Upper lobe of right lung (tissue), 1 donor: ENCODE measurements at regions not wholly inside any gene's neighbourhood (a gene's known extent, or its start where the extent isn't known, plus 50 kb on each side); places are given as distances from the start of the nearest gene placed in this dataset.

Experiments
- ATAC-seq: fragments of 200-7000 bp; cut with Tn5 transposase; one replicate; pipeline ENCODE4 v1.9.1; 2020; ENCODE audit warnings: mild to moderate bottlenecking, moderate library complexity
- DNase-seq: peaks from one replicate; pipeline ENCODE4 v3.0.0-alpha.2; 2020
- H3K27ac ChIP-seq: fragments of 200-600 bp; one replicate; pipeline ENCODE4 v1.8.0; 2022
- H3K27me3 ChIP-seq: fragments of 200-600 bp; one replicate; pipeline ENCODE4 v1.8.0; 2022; ENCODE audit warnings: mild to moderate bottlenecking
- H3K36me3 ChIP-seq: fragments of 200-600 bp; one replicate; pipeline ENCODE4 v1.8.0; 2022
- H3K4me1 ChIP-seq: fragments of 200-600 bp; one replicate; pipeline ENCODE4 v1.8.0; 2022
- H3K4me3 ChIP-seq: fragments of 200-600 bp; one replicate; pipeline ENCODE4 v1.8.0; 2022; ENCODE audit warnings: mild to moderate bottlenecking
- H3K9me3 ChIP-seq: fragments of 200-600 bp; one replicate; pipeline ENCODE4 v1.8.0; 2022
- CTCF ChIP-seq: fragments of 200-600 bp; IDR thresholded peaks from one replicate; pipeline ENCODE4 v1.8.0; 2022; ENCODE audit warnings: antibody characterized with exemption
- intact Hi-C: fragments of 100-400 bp; cut with DNase I; formaldehyde crosslinking; loops from one replicate; pipeline ENCODE4 v1.11.0; 2022
- donor health status: DM: no; HTN: yes; CAD: no; lungs with severe emphysema.

DNA sequence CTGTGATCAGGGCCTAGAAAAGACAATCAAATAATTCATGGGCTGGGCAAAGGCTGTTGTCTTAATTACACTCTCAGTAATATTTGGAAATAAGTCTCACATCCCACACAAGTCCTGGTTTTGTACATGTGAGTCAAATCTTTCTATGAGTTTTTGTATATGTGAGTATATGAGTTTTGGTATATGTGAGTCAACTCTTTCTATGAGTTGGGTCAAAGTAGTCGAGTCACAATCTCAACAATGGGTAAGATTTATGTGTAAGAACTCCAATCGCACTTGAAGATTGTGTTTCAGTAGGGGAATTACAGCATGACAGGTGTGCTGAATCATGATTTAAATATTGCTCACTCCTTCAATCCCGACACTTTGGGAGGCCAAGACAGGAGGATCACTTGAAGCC lies 975.5 kb upstream of the TSPY4 start:
- Histone ChIP-seq H3K4me3 (no peak overlapping the region), H3K36me3 (no peaks in the 10 kb centered on the region), H3K4me1 (no peaks in the 10 kb centered on the region), H3K27ac (no peak overlapping the region), H3K9me3 (no peaks in the 10 kb centered on the region), H3K27me3 (no peaks in the 10 kb centered on the region)
- no peak for TF ChIP-seq CTCF
- DNase-seq, result no peak
- intact Hi-C loops, result no loop called here
- ATAC-seq, result no peak

GRCh38 chrY:8377491-8377890 lies 959.8 kb upstream of the TSPY4 start:
- no peak for TF ChIP-seq CTCF
- H3K4me1 ChIP-seq, result no peaks in the 10 kb centered on the region
- no peaks in the 10 kb centered on the region for H3K36me3 ChIP-seq

GRCh38 chrY:8379800-8380199 lies 957.5 kb upstream of the TSPY4 start:
- Histone ChIP-seq H3K4me3 (no peak overlapping the region), H3K36me3 (no peaks in the 10 kb centered on the region), H3K9me3 (no peaks in the 10 kb centered on the region), H3K27me3 (no peaks in the 10 kb centered on the region), H3K27ac (no peak overlapping the region), H3K4me1 (no peaks in the 10 kb centered on the region)
- DNase-seq (no peak), ATAC-seq (no peak)
- TF ChIP-seq CTCF, result no peak
- intact Hi-C loops, result no loop called here

More at GRCh38 chrY:8377491-8377890, 959.8 kb upstream of the TSPY4 start:
- no peak for ATAC-seq
- Histone ChIP-seq H3K27ac (no peak overlapping the region), H3K27me3 (no peaks in the 10 kb centered on the region), H3K4me3 (no peak overlapping the region), H3K9me3 (no peaks in the 10 kb centered on the region)
- intact Hi-C loops, result no loop called here
- DNase-seq, result no peak

GRCh38 chrY:8381425-8381824 lies 955.8 kb upstream of the TSPY4 start:
- H3K4me3 ChIP-seq, result no peak overlapping the region
- DNase-seq (no peak), ATAC-seq (no peak)
- no peaks in the 10 kb centered on the region for H3K36me3 ChIP-seq
- H3K9me3 ChIP-seq, result no peaks in the 10 kb centered on the region
- no peak overlapping the region for H3K27ac ChIP-seq
- no peak for TF ChIP-seq CTCF
- H3K27me3 ChIP-seq, result no peaks in the 10 kb centered on the region
- intact Hi-C loops, result no loop called here
- no peaks in the 10 kb centered on the region for H3K4me1 ChIP-seq

DNA sequence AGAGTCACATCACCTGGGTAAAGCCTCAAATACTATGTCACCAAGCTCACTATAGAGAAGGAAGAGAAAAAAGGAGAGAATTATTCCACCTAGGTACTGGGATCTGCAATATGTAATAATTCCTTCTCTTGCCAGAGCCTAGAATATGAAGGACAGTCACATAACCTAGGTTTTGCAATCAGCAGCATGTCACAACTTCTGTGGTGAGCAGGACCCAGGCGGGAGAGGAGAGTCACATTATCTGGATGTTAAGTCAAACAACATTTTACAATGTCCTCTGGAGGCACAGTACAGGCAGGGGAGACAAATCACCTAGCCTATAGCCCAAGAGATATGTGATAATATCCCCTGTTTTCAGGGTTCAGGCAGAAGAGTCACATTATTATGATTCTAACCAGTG lies 951.2 kb upstream of the TSPY4 start:
- Histone ChIP-seq H3K27ac (no peak overlapping the region), H3K9me3 (no peaks in the 10 kb centered on the region), H3K36me3 (no peaks in the 10 kb centered on the region), H3K4me1 (no peaks in the 10 kb centered on the region), H3K27me3 (no peaks in the 10 kb centered on the region), H3K4me3 (no peak overlapping the region)
- intact Hi-C loops, result no loop called here
- TF ChIP-seq CTCF, result no peak
- ATAC-seq, result no peak
- DNase-seq, result no peak

DNA sequence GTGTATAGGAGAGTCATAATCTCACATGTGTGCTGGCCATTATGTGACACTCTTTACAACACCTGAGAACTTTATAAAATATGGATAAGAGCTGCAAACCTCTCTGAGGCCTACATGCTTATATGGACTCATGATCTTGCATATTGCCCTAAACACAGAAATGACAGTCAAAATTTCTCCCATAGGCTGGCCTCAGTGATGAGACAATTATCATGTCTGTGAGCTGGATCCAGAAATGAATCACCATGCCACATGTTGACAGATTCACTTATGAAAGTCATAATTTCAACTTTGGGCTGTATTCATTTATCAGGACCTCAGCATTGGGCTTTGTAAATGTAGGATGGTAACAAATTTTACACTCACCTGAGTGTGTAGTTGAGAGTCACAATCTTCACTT lies 948.8 kb upstream of the TSPY4 start:
- no peak overlapping the region for H3K4me3 ChIP-seq
- intact Hi-C loops, result no loop called here
- no peak for TF ChIP-seq CTCF
- H3K4me1 ChIP-seq, result no peaks in the 10 kb centered on the region
- no peak for DNase-seq
- no peaks in the 10 kb centered on the region for H3K36me3 ChIP-seq
- H3K27me3 ChIP-seq, result no peaks in the 10 kb centered on the region
- H3K9me3 ChIP-seq, result no peaks in the 10 kb centered on the region
- H3K27ac ChIP-seq, result no peak overlapping the region
- no peak for ATAC-seq
